NT2/D1 (cell line): ENCODE measurements at regions not wholly inside any gene's neighbourhood (a gene's known extent, or its start where the extent isn't known, plus 50 kb on each side); places are given as distances from the start of the nearest gene placed in this dataset.
"Not testable (repeated sequence)": the region's sequence is repeated elsewhere in the genome, so short reads cannot be mapped to it uniquely, and the experiment has no call there.

Source experiments
- SUZ12 ChIP-seq: IDR thresholded peaks from 2 replicates; pipeline ENCODE4 v1.6.1; 2011; ENCODE audit not compliant: insufficient read length, insufficient read depth; ENCODE audit errors: extremely low read depth
- YY1 ChIP-seq: IDR thresholded peaks from 2 replicates; pipeline ENCODE4 v1.6.1; 2011; ENCODE audit not compliant: insufficient read length, insufficient read depth
- ZNF274 ChIP-seq: IDR thresholded peaks from 2 replicates; pipeline ENCODE4 v1.6.1; 2011; ENCODE audit warnings: mild to moderate bottlenecking, low read depth, low read length

- TF ChIP-seq ZNF274, YY1, SUZ12: not testable (repeated sequence)
Measured at GRCh38 chr18:8914404-8915264, 187.9 kb upstream of the NDUFV2 start.
